ENCODE measurements at regions not wholly inside any gene's neighbourhood (a gene's known extent, or its start where the extent isn't known, plus 50 kb on each side); places are given as distances from the start of the nearest gene placed in this dataset.

GRCh38 chr1:55279627-55280026 is 64.5 kb upstream of the USP24 start:
- no peak overlapping the region for H3K4me2 ChIP-seq (ENCODE audit: insufficient read depth in 1 of 2, low read depth in 2 of 2, low read length in 2 of 2)
- no peak for TF ChIP-seq SRF (IDR thresholded peaks at IDR 0.05; ENCODE audit: low read depth, low read length)
- TF ChIP-seq RNF2 (IDR thresholded peaks at IDR 0.05; ENCODE audit: borderline replicate concordance, low read depth, low read length, missing control alignments, poor library complexity, severe bottlenecking) = no peak
- no peak for TF ChIP-seq CBX8 (IDR thresholded peaks at IDR 0.05; ENCODE audit: borderline replicate concordance, low read depth, low read length)

More at GRCh38 chr1:55279627-55280026, 64.5 kb upstream of the USP24 start:
- H3K4me3 ChIP-seq (ENCODE audit: extremely low read depth in 1 of 4, insufficient read depth in 2 of 4, low read depth in 3 of 4, low read length in 4 of 4) = no peak overlapping the region
- no peaks in the 10 kb centered on the region for H3K36me3 ChIP-seq (ENCODE audit: control insufficient read depth in 2 of 4, insufficient read depth in 4 of 4, low read length in 3 of 4)
- WGBS, 2 experiments (ENCODE audit: extremely low coverage in 1 of 2, insufficient coverage in 1 of 2, insufficient read length in 1 of 2, insufficient replicate concordance in 2 of 2, low coverage in 1 of 2, low lambda C conversion rate in 2 of 2, missing lambda C conversion rate in 1 of 2) = 83% methylated on average over 3 of the region's 3 CpGs; no CpG with 5 or more reads in 1 of the 2 experiments
- H3K23me2 ChIP-seq (ENCODE audit: low read depth, low read length) = no peaks in the 10 kb centered on the region
- H4K5ac ChIP-seq (ENCODE audit: insufficient read length, low read depth, low read length) = no peak overlapping the region
- H2BK20ac ChIP-seq (ENCODE audit: low read length) = no peak overlapping the region
- no peak for FAIRE-seq
- no peaks in the 10 kb centered on the region for H3K27me3 ChIP-seq (replicated peaks in 1 of 4; ENCODE audit: control insufficient read depth in 3 of 4, extremely low read depth in 1 of 4, insufficient read depth in 3 of 4, low read length in 3 of 4)
- H3K9ac ChIP-seq (replicated peaks in 1 of 4; ENCODE audit: extremely low read depth in 1 of 4, low read depth in 3 of 4, low read length in 3 of 4) = no peak overlapping the region
- no peak overlapping the region for H3K4ac ChIP-seq (replicated peaks; ENCODE audit: insufficient read length, low read depth, low read length)
- no peaks in the 10 kb centered on the region for H3K79me2 ChIP-seq (ENCODE audit: control insufficient read depth in 1 of 2, insufficient read depth in 2 of 2, low read length in 2 of 2)
- H3K9me3 ChIP-seq (ENCODE audit: insufficient read depth in 2 of 2, low read depth in 1 of 2, low read length in 1 of 2) = no peaks in the 10 kb centered on the region
- no peak overlapping the region for H4K91ac ChIP-seq (replicated peaks; ENCODE audit: insufficient read length, low read length)
- no peak overlapping the region for H3K18ac ChIP-seq (ENCODE audit: extremely low read depth, low read length)
- H4K20me1 ChIP-seq (replicated peaks in 1 of 2; ENCODE audit: control insufficient read depth in 1 of 2, insufficient read depth in 2 of 2, low read length in 2 of 2) = no peaks in the 10 kb centered on the region
- no peak overlapping the region for H2BK5ac ChIP-seq (ENCODE audit: low read depth, low read length)
- no peak overlapping the region for H2BK120ac ChIP-seq (replicated peaks; ENCODE audit: low read depth, low read length)
- H2AFZ ChIP-seq (ENCODE audit: low read length) = no peak overlapping the region
- H3K14ac ChIP-seq (ENCODE audit: insufficient read length) = no peak overlapping the region
- H3K4me1 ChIP-seq (replicated peaks in 1 of 4; ENCODE audit: control insufficient read depth in 3 of 4, insufficient read depth in 4 of 4, low read length in 3 of 4) = peaks cover 0 to 10% (median 4%) of the 10 kb centered on the region in 4 experiments; a peak in 5 of 7 replicates
- no peak overlapping the region for H3K23ac ChIP-seq (ENCODE audit: insufficient read length)
- no peak overlapping the region for H2BK15ac ChIP-seq (ENCODE audit: low read length)
- no peak overlapping the region for H3K27ac ChIP-seq (ENCODE audit: low read depth, low read length)
- no peak overlapping the region for H2AK5ac ChIP-seq (ENCODE audit: low read depth, low read length)
- H2BK12ac ChIP-seq (ENCODE audit: low read depth, low read length) = no peak overlapping the region
- ChIA-PET POLR2A (ENCODE audit: partially characterized antibody) (interaction anchor here (0.6 kb wide), 1 partner anchor 53 kb away, joined by 3 read pairs; no protein-coding TSS in a partner anchor), CTCF (ENCODE audit: partially characterized antibody) (interaction anchor here (0.6 to 12.0 kb wide), 5 partner anchors 25 to 718 kb away, joined by 3 to 148 read pairs (median 7); no protein-coding TSS in a partner anchor)
- no peaks in the 10 kb centered on the region for H3K79me1 ChIP-seq (ENCODE audit: low read depth, low read length)
- no peak for DNase-seq (ENCODE audit: low read depth in 1 of 2, low spot score in 2 of 2)
- H3K56ac ChIP-seq (replicated peaks; ENCODE audit: insufficient read length, low read depth, low read length) = no peak overlapping the region
- H4K8ac ChIP-seq (ENCODE audit: extremely low read depth, insufficient read depth, low read length) = no peak overlapping the region
